Endothelial cell of umbilical vein (primary cell): ENCODE measurements at regions not wholly inside any gene's neighbourhood (a gene's known extent, or its start where the extent isn't known, plus 50 kb on each side); places are given as distances from the start of the nearest gene placed in this dataset.

Source experiments
- BruUV-seq: library from RNA; stranded (reverse); fragments of 400-500 nt; replicated peaks from 2 replicates; lab custom pipeline; 2021; lab: Mats Ljungman, UMichigan
- CTCF ChIA-PET: fragments of 300-600, 350-600 bp; sonication (Branson Sonifier 250); formaldehyde crosslinking; loops from one replicate; lab custom pipeline; 2021; ENCODE audit warnings: antibody characterized with exemption, inconsistent platforms; lab: Charles Lee
- POLR2A ChIA-PET: fragments of 300-600, 350-600 bp; sonication (Branson Sonifier 250); formaldehyde crosslinking; loops from one replicate; lab custom pipeline; 2021; ENCODE audit warnings: antibody characterized with exemption, inconsistent platforms; lab: Charles Lee
- DNase-seq: peaks from one replicate; pipeline ENCODE4 v3.0.0-alpha.2; 2011; ENCODE audit warnings: low read depth, low spot score
- FAIRE-seq: peaks from 2 replicates; lab custom pipeline; 2011; peaks lifted over from hg19 to GRCh38; lab: Jason Lieb, UNC
- H2AFZ ChIP-seq: 2 replicates; pipeline ENCODE4 v1.6.0; 2012; ENCODE audit warnings: low read depth, low read length, control low read depth, inconsistent platforms
- H3K27ac ChIP-seq: 2 replicates; pipeline ENCODE4 v1.5.1; 2011; ENCODE audit warnings: low read depth, mild to moderate bottlenecking, control low read depth, low read length, moderate library complexity; ENCODE audit not compliant: insufficient read depth
- H3K27me3 ChIP-seq, 2 experiments: 2 replicates each; pipeline versions ENCODE4 v1.6.0 to v1.6.1; 2011; ENCODE audit warnings: low read length in 2 of 2, mixed read lengths in 1 of 2; ENCODE audit not compliant: control insufficient read depth in 2 of 2, insufficient read depth in 2 of 2
- H3K36me3 ChIP-seq, 2 experiments: 2 replicates in 1 of 2; 3 replicates in 1 of 2; pipeline ENCODE4 v1.5.1; 2011; ENCODE audit warnings: low read length in 2 of 2, mild to moderate bottlenecking in 1 of 2, moderate library complexity in 1 of 2; ENCODE audit not compliant: control insufficient read depth in 2 of 2, insufficient read depth in 2 of 2; ENCODE audit errors: extremely low read depth in 1 of 2
- H3K4me1 ChIP-seq: 3 replicates; pipeline ENCODE4 v1.5.1; 2011; ENCODE audit warnings: mild to moderate bottlenecking, low read length; ENCODE audit not compliant: control insufficient read depth, insufficient read depth; ENCODE audit errors: extremely low read depth
- H3K4me2 ChIP-seq: 2 replicates; pipeline ENCODE4 v1.6.1; 2011; ENCODE audit warnings: low read length, control low read depth, mixed read lengths; ENCODE audit not compliant: insufficient read depth
- H3K4me3 ChIP-seq, 3 experiments: fragments of 200-600 bp in 1 of 3; sonication (generic), shearing (Covaris generic) in 1 of 3; replicated peaks in 1 of 3; 2 replicates each; pipeline ENCODE4 v1.5.1; 2011 to 2016; ENCODE audit warnings: control low read depth in 3 of 3, low read length in 3 of 3, mild to moderate bottlenecking in 2 of 3, inconsistent platforms in 1 of 3, low read depth in 1 of 3, moderate library complexity in 1 of 3; ENCODE audit not compliant: insufficient read depth in 1 of 3
- H3K79me2 ChIP-seq: 2 replicates; pipeline ENCODE4 v1.6.0; 2012; ENCODE audit warnings: low read length, inconsistent platforms; ENCODE audit not compliant: control insufficient read depth, insufficient read depth
- H3K9ac ChIP-seq: replicated peaks from 2 replicates; pipeline ENCODE3; 2011; ENCODE audit warnings: low read length, control low read depth; ENCODE audit not compliant: insufficient read depth; ENCODE audit errors: extremely low read depth
- H3K9me1 ChIP-seq: replicated peaks from 3 replicates; pipeline ENCODE4 v1.6.0; 2011; ENCODE audit warnings: mild to moderate bottlenecking, low read length; ENCODE audit not compliant: control insufficient read depth, insufficient read depth; ENCODE audit errors: extremely low read depth
- H3K9me3 ChIP-seq: replicated peaks from 2 replicates; pipeline ENCODE4 v1.5.1; 2012; ENCODE audit warnings: low read length, inconsistent platforms; ENCODE audit not compliant: control insufficient read depth, insufficient read depth
- H4K20me1 ChIP-seq: replicated peaks from 2 replicates; pipeline ENCODE3; 2011; ENCODE audit warnings: mild to moderate bottlenecking, low read length; ENCODE audit not compliant: control insufficient read depth, insufficient read depth; ENCODE audit errors: extremely low read depth
- EZH2 ChIP-seq: IDR thresholded peaks from 2 replicates; pipeline ENCODE4 v1.6.1; 2012; ENCODE audit warnings: borderline replicate concordance, low read depth, mild to moderate bottlenecking, moderate library complexity, low read length, inconsistent platforms; ENCODE audit not compliant: severe bottlenecking
- GATA2 ChIP-seq: IDR thresholded peaks from 2 replicates; pipeline ENCODE4 v1.7.0; 2011; ENCODE audit warnings: low read depth, mild to moderate bottlenecking, moderate library complexity, mixed read lengths, low read length; ENCODE audit not compliant: insufficient read length, insufficient read depth
- JUN ChIP-seq: IDR thresholded peaks from 2 replicates; pipeline ENCODE4 v1.6.1; 2011; ENCODE audit warnings: borderline replicate concordance, low read depth; ENCODE audit not compliant: insufficient read length, insufficient read depth
- MAX ChIP-seq: IDR thresholded peaks from 2 replicates; pipeline ENCODE4 v1.6.1; 2011; ENCODE audit not compliant: insufficient read depth, insufficient read length
- POLR2A ChIP-seq: IDR thresholded peaks from 2 replicates; pipeline ENCODE4 v1.6.1; 2012; ENCODE audit warnings: low read depth, mild to moderate bottlenecking, control low read depth, low read length
- POLR2AphosphoS5 ChIP-seq: IDR thresholded peaks from 2 replicates; pipeline ENCODE4 v1.6.1; 2012; ENCODE audit warnings: low read depth, mild to moderate bottlenecking, control low read depth, low read length, moderate library complexity; ENCODE audit not compliant: insufficient read depth
- dilution Hi-C: fragments of 300-500 bp; cut with MboI; formaldehyde crosslinking; loops from one replicate; pipeline ENCODE4 v1.15.0; 2019; ENCODE audit warnings: low sequenced_read_pairs; ENCODE audit not compliant: extremely low pct_ligation_motif_present
- intact Hi-C: fragments of 100-400 bp; cut with micrococcal nuclease; formaldehyde crosslinking; loops from one replicate; pipeline ENCODE4 v1.10.0; 2022

GRCh38 chr18:78645216-78645615 is 334.4 kb upstream of the SALL3 start:
- dilution Hi-C loops, result no loop called here
- Histone ChIP-seq H3K79me2 (no peaks in the 10 kb centered on the region), H3K4me1 (no peaks in the 10 kb centered on the region), H3K9me3 (peaks cover 11% of the 10 kb centered on the region), H3K9me1 (no peaks in the 10 kb centered on the region), H3K36me3 (no peaks in the 10 kb centered on the region), H3K4me3 (no peak overlapping the region), H3K27ac (no peak overlapping the region), H4K20me1 (no peaks in the 10 kb centered on the region), H3K27me3 (no peaks in the 10 kb centered on the region), H3K4me2 (no peak overlapping the region), H3K9ac (no peak overlapping the region), H2AFZ (no peak overlapping the region)
- TF ChIP-seq JUN (no peak), MAX (no peak), POLR2AphosphoS5 (no peak), EZH2 (no peak), GATA2 (no peak)
- CTCF ChIA-PET, result no interaction called here
- DNase-seq, result no peak
- BruUV-seq, result no TSS peak
- intact Hi-C loops, result no loop called here
- POLR2A ChIA-PET, result no interaction called here
- no peak for FAIRE-seq

GRCh38 chr18:78647018-78647417 is 332.6 kb upstream of the SALL3 start:
- Histone ChIP-seq H3K4me3 (no peak overlapping the region), H3K4me1 (no peaks in the 10 kb centered on the region), H3K9ac (no peak overlapping the region), H3K36me3 (no peaks in the 10 kb centered on the region), H3K9me3 (peaks cover 12% of the 10 kb centered on the region), H2AFZ (no peak overlapping the region), H3K79me2 (no peaks in the 10 kb centered on the region), H3K27ac (no peak overlapping the region), H3K27me3 (no peaks in the 10 kb centered on the region), H3K4me2 (no peak overlapping the region), H4K20me1 (no peaks in the 10 kb centered on the region), H3K9me1 (no peaks in the 10 kb centered on the region)
- intact Hi-C loops, result no loop called here
- no TSS peak for BruUV-seq
- ChIA-PET POLR2A (no interaction called here), CTCF (no interaction called here)
- no peak for TF ChIP-seq POLR2A
- DNase-seq (no peak), FAIRE-seq (no peak)
- dilution Hi-C loops, result no loop called here
